Left renal cortex interstitium (tissue), 4 donors: ENCODE measurements at regions not wholly inside any gene's neighbourhood (a gene's known extent, or its start where the extent isn't known, plus 50 kb on each side); places are given as distances from the start of the nearest gene placed in this dataset.
"Not testable (repeated sequence)": the region's sequence is repeated elsewhere in the genome, so short reads cannot be mapped to it uniquely, and the experiment has no call there.

Experiments
- DNase-seq, 4 donors: peaks; one replicate each; pipeline ENCODE4 v3.0.0-alpha.2; 2013; ENCODE audit warnings: low read depth in 4 of 4, low spot score in 2 of 4, missing footprints in 1 of 4

DNA sequence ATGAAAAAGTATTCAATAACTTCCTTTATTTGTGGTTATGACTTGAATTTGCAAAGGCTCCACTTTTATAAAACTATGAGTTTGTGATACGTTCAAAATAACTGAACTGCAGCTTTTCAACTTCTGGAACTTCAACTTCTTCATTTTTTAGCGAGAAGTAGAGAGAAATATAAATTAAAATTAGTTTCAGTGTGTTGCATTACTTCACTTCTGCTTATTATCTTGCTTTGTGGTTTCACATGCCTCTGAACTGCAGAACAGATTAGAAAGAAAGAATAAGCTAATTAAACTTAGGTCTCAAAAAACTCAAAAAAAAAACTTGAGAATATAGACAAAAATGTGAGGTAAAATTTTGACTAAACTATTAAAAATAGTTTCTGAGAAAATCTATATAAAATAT is 1073.4 kb downstream of the PCDH17 start:
- no peak for DNase-seq

DNA sequence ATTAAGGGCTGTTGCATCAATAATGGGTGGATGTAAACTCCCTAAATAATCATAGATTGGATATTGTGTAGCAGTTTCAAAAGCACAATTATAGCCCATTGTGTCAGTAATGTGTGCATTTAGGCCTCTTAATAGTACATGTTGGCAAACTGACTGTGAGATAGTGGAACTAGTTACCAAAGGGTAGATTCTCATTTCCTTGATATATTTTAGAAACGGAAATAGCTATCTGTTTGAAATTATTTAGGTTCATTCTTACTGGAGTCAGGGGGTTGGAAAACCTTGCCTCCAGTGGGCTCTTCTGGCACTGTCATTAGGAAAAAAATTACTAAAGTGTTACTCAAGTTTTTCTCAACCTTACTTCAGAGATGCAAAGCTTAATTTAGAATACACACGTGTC is 1074.9 kb downstream of the PCDH17 start:
- DNase-seq: no peak

GRCh38 chr13:58712191-58712590 is 1080.6 kb downstream of the PCDH17 start:
- DNase-seq: no peak

DNA sequence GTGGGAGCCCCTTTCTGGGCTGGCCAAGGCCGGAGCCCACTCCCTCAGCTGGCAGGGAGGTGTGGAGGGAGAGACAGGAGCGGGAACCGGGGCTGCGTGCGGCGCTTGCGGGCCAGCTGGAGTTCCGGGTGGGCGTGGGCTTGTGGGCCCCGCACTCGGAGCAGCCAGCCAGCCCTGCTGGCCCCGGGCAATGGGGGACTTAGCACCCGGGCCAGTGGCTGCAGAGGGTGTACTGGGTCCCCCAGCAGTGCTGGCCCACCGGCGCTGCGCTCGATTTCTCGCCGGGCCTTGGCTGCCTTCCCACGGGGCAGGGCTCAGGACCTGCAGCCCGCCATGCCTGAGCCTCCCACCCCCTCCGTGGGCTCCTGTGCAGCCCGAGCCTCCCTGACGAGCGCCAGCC is 1082.5 kb downstream of the PCDH17 start:
- not testable (repeated sequence) for DNase-seq

- no peak for DNase-seq
Measured at GRCh38 chr13:58721273-58721672, 1089.7 kb downstream of the PCDH17 start.

DNA sequence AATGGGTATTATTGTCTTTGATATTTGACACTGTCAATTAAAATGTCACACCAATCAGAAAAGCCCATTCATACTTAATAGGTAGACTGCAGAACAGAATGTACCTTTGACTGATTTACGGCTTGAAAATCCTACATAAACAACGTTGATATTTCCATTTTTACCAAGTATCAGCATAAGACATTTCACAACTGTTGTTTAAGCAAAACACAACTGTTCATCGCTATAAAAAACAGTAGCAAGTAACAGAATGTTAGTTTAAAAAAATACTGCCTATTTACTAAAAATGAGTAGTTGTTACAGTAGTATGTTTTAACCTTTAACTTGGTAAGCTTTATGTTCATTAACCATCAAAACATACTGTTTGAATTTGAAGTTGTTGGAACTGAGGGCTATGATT is 1096.6 kb downstream of the PCDH17 start:
- DNase-seq: no peak

GRCh38 chr13:58729361-58729760 is 1097.8 kb downstream of the PCDH17 start:
- DNase-seq: no peak

- DNase-seq: no peak
Measured at GRCh38 chr13:58744686-58745085, 1113.1 kb downstream of the PCDH17 start.

DNA sequence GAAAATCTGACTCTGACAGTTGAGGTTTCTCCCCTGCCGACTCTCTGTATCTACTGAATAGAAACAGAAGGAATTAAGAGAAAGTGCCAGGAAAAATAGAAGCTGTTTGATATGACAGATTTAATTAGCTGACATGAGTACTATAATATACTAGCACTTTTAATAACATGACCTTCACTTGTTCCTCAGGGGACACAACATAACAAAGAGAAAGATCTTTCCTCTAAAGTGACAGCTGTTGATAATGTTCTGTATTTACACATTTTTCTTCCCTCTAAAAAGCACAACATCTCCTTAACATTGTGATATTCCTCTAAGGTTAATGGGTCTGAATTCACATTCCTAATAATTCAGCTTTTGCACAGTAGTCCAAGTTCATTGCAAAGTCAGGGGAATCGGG is 1136.0 kb downstream of the PCDH17 start:
- peak; percentile 15 to 32 (median 24) for DNase-seq

- no peak for DNase-seq
Measured at GRCh38 chr13:58773280-58773859, 1141.8 kb downstream of the PCDH17 start.

DNA sequence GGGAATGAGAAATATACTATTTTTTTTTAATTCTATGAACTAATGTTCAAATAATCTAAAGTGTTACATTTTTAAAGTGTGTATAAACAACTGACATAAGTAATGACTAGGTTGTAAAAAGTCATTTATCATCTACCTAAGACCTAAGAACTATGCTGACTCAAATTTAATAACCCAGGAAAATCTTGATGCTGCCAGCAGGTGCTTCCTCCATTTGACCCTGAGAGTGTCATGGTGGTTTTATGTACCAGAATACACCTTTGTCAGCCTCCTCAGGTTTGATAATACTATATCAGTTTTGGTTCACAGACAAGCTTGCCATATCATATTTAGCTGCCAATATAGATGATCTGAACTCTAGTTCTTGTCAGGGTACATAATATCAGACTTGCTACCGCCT is 1151.2 kb downstream of the PCDH17 start:
- no peak for DNase-seq

GRCh38 chr13:58792854-58793253 is 1161.3 kb downstream of the PCDH17 start:
- DNase-seq: no peak

GRCh38 chr13:58795715-58796114 is 1164.2 kb downstream of the PCDH17 start:
- DNase-seq: no peak

DNA sequence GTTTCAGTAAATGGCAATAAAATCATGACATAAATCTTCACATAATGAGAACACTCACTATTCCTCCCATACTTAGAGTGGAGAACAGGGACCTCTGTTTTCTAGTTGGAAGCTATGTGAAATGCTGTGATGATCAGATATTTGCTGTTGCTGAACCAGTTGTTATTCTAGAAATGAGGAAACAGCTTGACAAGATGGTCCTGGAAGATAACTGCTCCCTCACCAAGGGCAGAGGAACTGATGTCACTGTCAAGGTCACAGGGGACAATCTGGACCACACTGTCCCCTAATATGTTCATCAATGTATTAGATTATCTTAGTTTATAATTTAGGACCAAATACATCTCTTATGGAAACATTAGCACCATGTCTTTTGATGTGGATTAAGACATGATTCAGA is 1173.3 kb downstream of the PCDH17 start:
- DNase-seq: no peak

DNA sequence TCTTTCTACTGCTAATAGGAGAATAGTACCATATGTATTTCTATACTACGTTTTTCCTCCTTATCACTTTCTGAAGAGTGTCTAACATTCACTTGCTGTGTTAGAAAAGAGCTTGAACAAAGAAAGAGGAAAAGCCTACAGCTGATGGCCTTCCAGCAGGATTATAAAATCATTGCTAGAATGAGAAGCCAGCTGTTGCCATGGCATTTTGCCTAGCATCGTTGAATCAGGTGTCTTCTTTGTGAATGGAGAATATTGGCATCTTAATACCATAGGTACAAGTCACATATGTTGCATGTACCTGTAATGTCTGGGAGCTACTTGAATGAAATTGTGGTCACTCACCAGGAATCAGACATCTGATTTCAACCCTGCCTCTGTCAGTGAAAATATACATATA is 1174.9 kb downstream of the PCDH17 start:
- no peak for DNase-seq

DNA sequence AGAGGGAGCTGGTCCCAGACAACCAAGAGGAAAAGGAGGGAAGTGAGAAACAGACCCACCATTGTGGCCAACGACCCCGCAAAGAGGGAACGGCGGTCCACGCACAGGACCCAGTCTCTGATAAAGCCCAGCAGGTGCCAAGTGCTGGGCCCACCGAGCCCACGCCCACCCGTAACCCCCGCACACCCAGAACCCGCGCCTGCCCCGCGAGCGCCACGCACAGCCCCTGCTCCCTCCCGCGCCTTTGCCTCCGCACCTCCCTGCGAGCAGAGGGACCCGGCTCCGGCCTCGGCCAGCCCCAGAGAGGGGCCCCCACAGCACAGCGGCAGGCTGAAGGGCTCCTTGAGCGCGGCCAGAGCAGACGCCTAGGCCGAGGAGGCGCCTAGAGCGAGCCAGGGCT is 1192.2 kb downstream of the PCDH17 start:
- no peak for DNase-seq

- DNase-seq: no peak
Measured at GRCh38 chr13:58827904-58828303, 1196.4 kb downstream of the PCDH17 start.

DNA sequence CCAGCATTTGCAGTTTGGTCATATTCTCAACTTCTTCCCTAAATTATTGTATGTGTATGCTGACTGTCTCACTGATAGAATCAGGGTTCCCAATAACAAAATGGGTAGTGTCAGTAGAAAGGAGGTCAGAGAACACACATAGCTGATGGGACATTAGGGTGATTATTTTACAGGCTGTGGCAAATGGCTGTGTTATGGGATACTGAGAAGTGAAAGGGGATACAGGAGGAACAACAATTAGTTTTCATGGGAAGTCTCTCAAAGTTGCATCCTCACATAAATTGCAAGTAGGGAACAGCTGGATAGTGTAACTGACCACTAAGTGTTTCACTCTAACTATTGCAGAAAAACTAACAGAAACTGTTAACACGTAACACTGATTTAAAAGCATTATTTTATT is 1199.3 kb downstream of the PCDH17 start:
- peak in 2 of 4 donors; percentile 12 to 17 for DNase-seq

DNA sequence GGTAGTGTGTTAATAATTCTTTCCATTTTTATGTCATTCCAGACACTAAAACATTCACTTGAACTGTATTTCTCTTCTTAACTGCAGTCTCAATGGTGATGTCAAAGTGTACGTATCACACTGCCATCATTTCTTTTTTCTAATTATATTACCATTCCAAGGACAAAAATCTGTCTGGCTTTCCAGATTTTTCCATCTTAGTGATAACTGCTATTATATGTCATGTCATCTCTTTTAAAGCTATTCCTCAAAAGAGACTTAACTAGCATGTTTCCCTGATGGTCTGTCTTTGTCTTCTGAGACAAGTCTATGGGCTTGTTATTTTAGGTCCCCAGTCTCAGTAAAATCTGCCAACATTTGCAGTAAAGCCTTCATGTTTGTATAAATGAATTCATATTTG is 1207.1 kb downstream of the PCDH17 start:
- no peak for DNase-seq

- no peak for DNase-seq
Measured at GRCh38 chr13:58843071-58843470, 1211.5 kb downstream of the PCDH17 start.

DNA sequence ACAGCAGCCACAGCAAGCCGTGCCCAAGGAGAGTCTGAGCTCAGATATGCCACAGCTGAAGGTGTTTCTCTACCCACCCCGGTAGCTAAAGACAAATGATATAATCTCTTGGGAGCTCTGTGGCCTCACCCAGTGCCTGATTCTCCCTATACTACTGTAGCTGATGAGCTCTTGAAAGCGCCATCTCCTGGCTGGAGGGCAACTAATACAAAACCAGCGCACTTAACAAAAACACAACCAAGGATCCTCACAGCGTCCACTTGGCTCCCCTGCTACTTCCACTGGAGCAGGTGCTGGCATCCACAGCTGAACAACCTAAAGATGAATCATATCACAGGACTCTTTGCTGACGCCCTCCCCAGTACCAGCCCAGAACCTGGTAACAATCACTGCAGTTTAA is 1212.0 kb downstream of the PCDH17 start:
- DNase-seq: no peak

GRCh38 chr13:58850161-58850560 is 1218.6 kb downstream of the PCDH17 start:
- DNase-seq: no peak

GRCh38 chr13:58852076-58852475 is 1220.5 kb downstream of the PCDH17 start:
- no peak for DNase-seq
